GM12874 (cell line): ENCODE measurements at regions not wholly inside any gene's neighbourhood (a gene's known extent, or its start where the extent isn't known, plus 50 kb on each side); places are given as distances from the start of the nearest gene placed in this dataset.

ENCODE experiments used
- CTCF ChIP-seq: IDR thresholded peaks from 2 replicates; pipeline ENCODE4 v1.5.1; 2011; ENCODE audit warnings: low read depth, mild to moderate bottlenecking, control low read depth, low read length, moderate library complexity; ENCODE audit not compliant: insufficient read depth

DNA sequence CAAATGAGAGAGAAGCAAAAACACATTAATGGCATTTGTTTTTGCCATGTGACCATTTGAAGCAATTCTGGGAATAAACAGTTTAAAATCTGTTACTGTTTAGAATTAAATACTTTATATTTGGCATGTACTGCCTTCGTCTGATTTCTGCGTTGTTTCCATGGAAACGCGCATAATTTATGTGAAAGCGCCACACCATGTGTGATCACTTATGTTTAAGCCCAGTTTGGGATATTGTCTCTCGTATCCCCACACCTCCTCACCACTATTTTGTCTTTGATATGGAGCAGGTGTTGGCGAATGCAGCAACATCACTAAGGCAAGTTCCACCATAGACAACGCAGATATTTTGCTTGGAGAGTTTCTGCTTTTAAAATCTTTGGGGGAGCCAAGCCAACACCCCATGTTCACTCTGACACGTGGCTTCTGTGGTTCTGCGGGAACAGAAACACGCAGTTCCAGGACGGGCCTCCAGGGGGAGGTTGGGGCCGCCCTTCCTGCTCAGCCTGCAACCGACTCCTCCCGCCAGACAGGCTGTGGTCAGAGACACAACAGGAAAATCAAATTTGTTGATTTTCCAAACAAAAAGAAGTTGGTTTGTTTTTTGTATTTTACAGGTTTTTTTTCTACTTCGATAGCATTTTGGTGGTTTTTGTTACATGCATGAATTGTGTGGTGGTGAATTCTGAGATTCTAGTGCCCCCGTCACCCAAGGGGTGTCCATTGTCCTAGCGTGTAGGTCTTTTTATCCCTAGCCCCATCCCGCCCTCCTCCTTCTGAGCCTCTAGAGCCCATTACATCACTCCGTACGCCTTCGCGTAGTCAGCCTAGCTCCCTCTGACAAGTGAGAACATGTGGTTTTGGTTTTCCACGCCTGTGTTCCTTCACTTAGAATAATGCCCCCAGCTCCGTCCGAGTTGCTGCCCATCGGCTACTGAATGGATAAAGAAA, 101.9 kb upstream of the SFSWAP start:
- peak; percentile 77 for TF ChIP-seq CTCF

GRCh38 chr12:131609762-131610161, 101.1 kb upstream of the SFSWAP start:
- no peak for TF ChIP-seq CTCF

DNA sequence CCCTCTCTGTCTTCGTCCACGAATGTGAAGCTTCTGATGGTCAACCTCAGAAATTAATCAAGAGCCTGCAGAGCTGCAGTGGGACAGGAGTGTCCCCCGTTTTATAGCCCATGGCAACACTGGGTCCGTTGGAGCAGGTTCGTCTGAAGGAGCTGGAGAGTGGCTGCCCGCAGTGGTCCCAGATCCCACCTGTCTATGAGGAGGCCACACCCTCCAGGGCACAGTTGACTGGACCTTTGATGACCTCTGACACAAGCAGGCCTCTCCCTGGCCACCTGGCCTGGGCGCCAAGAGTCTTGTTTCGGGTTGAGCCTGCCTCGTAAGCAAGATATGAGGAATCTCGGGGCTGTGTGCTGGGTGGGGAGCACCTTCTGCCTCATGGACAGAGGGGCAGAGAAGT, 100.7 kb upstream of the SFSWAP start:
- no peak for TF ChIP-seq CTCF

DNA sequence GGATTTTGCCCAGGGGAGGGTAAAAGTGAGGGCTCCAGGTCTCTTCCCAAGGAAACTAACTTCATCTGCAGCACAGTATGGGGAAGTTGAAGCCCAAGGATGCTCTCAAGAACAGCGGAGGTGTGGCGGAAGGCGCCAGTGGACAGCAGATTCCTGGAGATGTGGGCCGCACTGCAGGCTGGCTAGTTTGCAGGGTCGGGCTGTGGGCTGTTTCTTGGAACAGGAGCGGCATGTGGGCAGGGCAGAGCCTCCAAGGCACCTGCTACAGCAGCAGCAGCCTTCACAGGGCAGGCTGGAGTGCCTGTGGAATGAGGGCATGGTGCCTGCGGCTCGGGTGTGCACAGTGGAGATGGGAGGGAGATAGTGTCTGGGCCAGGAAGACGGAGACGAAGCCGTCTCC, 100.0 kb upstream of the SFSWAP start:
- no peak for TF ChIP-seq CTCF

- no peak for TF ChIP-seq CTCF
Observed at GRCh38 chr12:131611416-131612091, 99.3 kb upstream of the SFSWAP start.

DNA sequence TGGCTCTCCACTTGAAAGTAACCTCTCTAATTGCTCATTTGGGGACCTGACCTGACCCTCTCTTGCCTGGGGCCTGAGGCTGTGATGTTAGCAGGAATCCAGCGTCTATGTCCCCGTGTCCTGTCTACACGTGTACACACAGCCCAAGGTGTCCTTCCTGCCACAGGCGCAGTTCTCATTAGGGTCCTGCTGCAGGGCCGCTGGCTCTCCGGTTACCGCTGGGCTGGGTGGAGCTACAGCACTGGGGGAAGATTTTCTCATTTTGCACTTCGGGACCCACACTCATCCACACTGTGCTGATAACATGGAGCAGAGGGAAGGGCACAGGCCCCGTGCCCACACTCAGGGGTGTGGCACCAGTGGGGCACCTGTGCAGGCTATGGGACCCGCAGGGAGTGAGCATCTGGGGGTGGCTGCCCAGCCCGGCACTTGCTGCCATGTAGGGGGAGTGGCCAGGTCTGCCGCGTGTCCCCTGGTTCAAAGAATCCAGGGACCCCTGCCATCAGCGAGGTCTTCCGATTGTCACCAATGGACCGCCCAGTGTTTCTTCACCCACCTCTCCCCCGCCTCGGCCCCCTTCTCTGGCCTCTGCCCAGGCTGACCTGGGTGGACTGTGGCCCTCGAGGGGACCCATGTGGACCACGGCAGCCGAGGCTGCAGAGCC, 98.7 kb upstream of the SFSWAP start:
- no peak for TF ChIP-seq CTCF

- no peak for TF ChIP-seq CTCF
Observed at GRCh38 chr12:131613186-131613585, 97.7 kb upstream of the SFSWAP start.
